Osteoblast (primary cell): ENCODE measurements at regions not wholly inside any gene's neighbourhood (a gene's known extent, or its start where the extent isn't known, plus 50 kb on each side); places are given as distances from the start of the nearest gene placed in this dataset.

Experiments used
- DNase-seq: peaks from one replicate; pipeline ENCODE4 v3.0.0; 2011; ENCODE audit warnings: low spot score, mixed read lengths; ENCODE audit not compliant: insufficient read length; ENCODE audit errors: missing footprints
- H2AFZ ChIP-seq: 2 replicates; pipeline ENCODE4 v1.6.0; 2011; ENCODE audit warnings: mild to moderate bottlenecking, low read length
- H3K27ac ChIP-seq: 2 replicates; pipeline ENCODE4 v1.5.1; 2011; ENCODE audit warnings: mild to moderate bottlenecking, low read depth, low read length, moderate library complexity
- H3K27me3 ChIP-seq: 2 replicates; pipeline ENCODE4 v1.6.0; 2012; ENCODE audit warnings: mild to moderate bottlenecking, control low read depth, inconsistent platforms, low read length, moderate library complexity; ENCODE audit not compliant: insufficient read depth
- H3K36me3 ChIP-seq: 2 replicates; pipeline ENCODE4 v1.5.1; 2011; ENCODE audit warnings: mild to moderate bottlenecking, low read length, control low read depth, moderate library complexity; ENCODE audit not compliant: insufficient read depth
- H3K4me1 ChIP-seq: 2 replicates; pipeline ENCODE4 v1.5.1; 2011; ENCODE audit warnings: mild to moderate bottlenecking, low read length, control low read depth, moderate library complexity; ENCODE audit not compliant: insufficient read depth
- H3K4me2 ChIP-seq: 2 replicates; pipeline ENCODE4 v1.6.0; 2011; ENCODE audit warnings: mild to moderate bottlenecking, low read length; ENCODE audit not compliant: insufficient read depth
- H3K4me3 ChIP-seq: fragments of 200-600 bp; sonication (generic); 3 replicates; pipeline ENCODE4 v1.5.1; 2012; ENCODE audit warnings: mild to moderate bottlenecking, low read length, inconsistent platforms; ENCODE audit not compliant: insufficient read depth
- H3K79me2 ChIP-seq: 2 replicates; pipeline ENCODE4 v1.6.0; 2012; ENCODE audit warnings: mild to moderate bottlenecking, low read length, control low read depth, inconsistent platforms; ENCODE audit not compliant: insufficient read depth
- H3K9me3 ChIP-seq: 2 replicates; pipeline ENCODE4 v1.5.1; 2011; ENCODE audit warnings: low read depth, low read length, control low read depth
- H4K20me1 ChIP-seq: 2 replicates; pipeline ENCODE4 v1.6.0; 2012; ENCODE audit warnings: mild to moderate bottlenecking, low read length, control low read depth; ENCODE audit not compliant: insufficient read depth
- CTCF ChIP-seq: IDR thresholded peaks from 2 replicates; pipeline ENCODE4 v1.5.1; 2011; ENCODE audit warnings: mild to moderate bottlenecking, low read depth, low read length, moderate library complexity; ENCODE audit errors: extremely low read depth

GRCh38 chr20:63114006-63114692 is 101.8 kb downstream of the YTHDF1 start:
- peak; percentile 38 for DNase-seq
- no peak overlapping the region for H3K4me2 ChIP-seq
- no peak for TF ChIP-seq CTCF
- no peaks in the 10 kb centered on the region for H3K4me1 ChIP-seq
- H3K27ac ChIP-seq, result no peak overlapping the region
- no peaks in the 10 kb centered on the region for H3K9me3 ChIP-seq
- no peaks in the 10 kb centered on the region for H3K79me2 ChIP-seq
- no peak overlapping the region for H3K4me3 ChIP-seq
- H3K27me3 ChIP-seq, result peaks cover 7% of the 10 kb centered on the region
- no peak overlapping the region for H2AFZ ChIP-seq
- H4K20me1 ChIP-seq, result no peaks in the 10 kb centered on the region
- no peaks in the 10 kb centered on the region for H3K36me3 ChIP-seq

- H3K9me3 ChIP-seq, result no peaks in the 10 kb centered on the region
- DNase-seq, result peak; percentile 29
- no peaks in the 10 kb centered on the region for H3K27me3 ChIP-seq
- H3K79me2 ChIP-seq, result no peaks in the 10 kb centered on the region
- TF ChIP-seq CTCF, result no peak
- no peaks in the 10 kb centered on the region for H4K20me1 ChIP-seq
- H3K4me1 ChIP-seq, result no peaks in the 10 kb centered on the region
- H3K27ac ChIP-seq, result no peak overlapping the region
- no peak overlapping the region for H3K4me3 ChIP-seq
- no peaks in the 10 kb centered on the region for H3K36me3 ChIP-seq
- no peak overlapping the region for H3K4me2 ChIP-seq
- no peak overlapping the region for H2AFZ ChIP-seq
These were observed 103.3 kb downstream of the YTHDF1 start for GRCh38 chr20:63112491-63113219.

GRCh38 chr20:63108247-63108646 is 101.5 kb upstream of the BHLHE23 start:
- Histone ChIP-seq H3K36me3 (no peaks in the 10 kb centered on the region), H3K27me3 (no peaks in the 10 kb centered on the region), H3K4me1 (no peaks in the 10 kb centered on the region), H3K79me2 (no peaks in the 10 kb centered on the region), H3K4me2 (no peak overlapping the region), H2AFZ (no peak overlapping the region), H3K9me3 (no peaks in the 10 kb centered on the region), H4K20me1 (no peaks in the 10 kb centered on the region), H3K4me3 (no peak overlapping the region), H3K27ac (no peak overlapping the region)
- no peak for TF ChIP-seq CTCF
- DNase-seq, result peak; percentile 31

GRCh38 chr20:63107449-63108200 is 100.9 kb upstream of the BHLHE23 start:
- Histone ChIP-seq H3K4me2 (no peak overlapping the region), H3K79me2 (no peaks in the 10 kb centered on the region), H2AFZ (no peak overlapping the region), H3K4me1 (no peaks in the 10 kb centered on the region), H3K4me3 (no peak overlapping the region), H3K9me3 (no peaks in the 10 kb centered on the region), H3K36me3 (no peaks in the 10 kb centered on the region), H3K27ac (no peak overlapping the region), H4K20me1 (no peaks in the 10 kb centered on the region), H3K27me3 (no peaks in the 10 kb centered on the region)
- peak; percentile 64 for DNase-seq
- TF ChIP-seq CTCF, result no peak
